Non-pigmented ciliary epithelial cell (primary cell): ENCODE measurements at regions not wholly inside any gene's neighbourhood (a gene's known extent, or its start where the extent isn't known, plus 50 kb on each side); places are given as distances from the start of the nearest gene placed in this dataset.

Source experiments
- DNase-seq: peaks from one replicate; pipeline ENCODE4 v3.0.0-alpha.2; 2010; ENCODE audit warnings: low read depth

DNA sequence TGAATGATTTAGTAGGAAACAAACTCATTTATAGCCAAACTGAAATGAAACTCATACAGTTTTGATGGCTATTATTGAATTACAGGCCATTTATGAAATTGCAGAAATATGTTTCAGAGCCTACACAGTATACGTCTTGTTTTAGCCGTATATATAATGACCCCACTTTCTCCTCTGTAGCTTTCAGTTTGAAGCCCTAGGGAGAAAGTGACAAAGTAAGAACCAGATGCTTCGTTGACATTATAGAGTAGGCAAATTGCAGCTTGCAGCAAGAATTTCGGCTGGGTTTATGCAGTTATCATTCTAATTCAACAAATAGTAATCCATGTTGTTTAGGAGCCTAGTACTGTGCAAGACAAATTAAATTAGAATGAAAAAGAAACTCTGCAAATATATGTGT is 836.3 kb upstream of the ADGRL4 start:
- DNase-seq: no peak

DNA sequence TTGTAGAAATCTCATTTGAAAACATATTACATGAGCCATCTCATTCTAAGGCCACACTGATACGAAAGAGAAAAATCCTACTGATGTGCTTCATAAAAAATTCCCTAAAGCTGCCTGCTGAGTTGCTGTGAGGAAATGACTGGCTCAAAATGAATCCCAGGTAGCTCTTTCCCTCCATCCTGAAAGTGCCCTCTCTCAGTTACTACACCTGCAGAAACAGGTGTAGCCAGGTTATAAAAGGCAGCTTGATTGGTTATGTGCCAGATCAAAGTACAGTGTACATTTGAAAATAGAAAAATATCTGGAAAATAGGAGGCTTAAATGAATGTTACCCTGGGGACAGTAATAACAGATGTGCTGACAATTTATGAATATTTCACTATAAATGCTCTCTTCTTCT is 833.4 kb upstream of the ADGRL4 start:
- no peak for DNase-seq

DNA sequence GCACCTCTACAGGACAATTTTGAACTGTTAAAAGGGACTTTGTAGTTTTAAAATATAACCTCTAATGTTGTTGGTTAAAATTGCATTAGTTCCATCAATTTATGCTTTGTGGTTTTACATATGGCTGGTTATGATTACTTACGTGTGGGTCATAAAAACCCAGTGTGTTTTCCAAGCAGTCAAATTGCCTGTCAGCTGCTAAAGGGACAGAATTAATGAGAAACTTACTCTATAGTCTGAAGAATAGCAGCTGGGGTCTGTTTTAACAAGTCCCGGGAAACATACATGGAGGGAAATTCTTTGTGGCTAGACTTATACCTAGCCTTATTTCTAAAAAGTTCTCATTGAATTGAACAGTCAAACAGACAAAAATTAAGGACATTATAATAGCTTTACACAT is 820.9 kb upstream of the ADGRL4 start:
- no peak for DNase-seq

DNA sequence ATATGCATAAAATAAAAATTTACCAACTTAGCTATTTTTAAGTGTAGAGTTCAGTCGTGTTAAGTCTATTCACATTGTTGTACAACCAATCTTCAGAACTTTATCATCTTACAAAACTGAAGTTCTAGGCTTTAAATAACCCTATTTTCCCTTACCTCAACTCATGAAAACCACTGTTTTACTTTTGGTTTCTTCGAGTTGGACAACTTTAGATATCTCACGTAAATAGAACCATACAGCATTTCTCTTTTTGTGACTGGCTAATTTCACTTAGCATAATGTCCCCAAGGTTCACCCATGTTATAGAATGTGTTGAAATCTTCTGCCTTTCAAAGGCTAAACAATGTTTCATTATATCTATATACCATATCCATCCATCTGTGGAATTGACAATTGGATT is 819.0 kb upstream of the ADGRL4 start:
- DNase-seq: no peak

DNA sequence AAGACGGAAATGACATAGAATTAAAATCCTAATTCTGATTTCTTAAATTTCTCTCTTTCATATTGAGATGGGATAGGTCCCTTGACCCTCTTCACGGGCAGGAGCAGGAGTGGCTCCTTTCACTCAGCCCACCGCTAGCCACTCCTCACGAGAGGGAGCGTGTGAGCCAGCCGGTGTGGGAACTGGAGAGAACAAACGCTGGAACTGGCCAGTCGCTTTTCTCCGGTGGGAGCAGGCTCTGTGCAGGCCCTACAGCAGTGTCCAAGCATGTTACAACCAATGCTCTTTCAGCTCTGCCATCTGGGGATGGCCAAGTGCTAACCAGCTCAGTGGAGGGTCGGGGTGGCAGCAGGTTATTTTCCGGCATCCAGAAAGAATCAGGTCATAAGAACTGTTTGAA is 815.5 kb upstream of the ADGRL4 start:
- DNase-seq: no peak

DNA sequence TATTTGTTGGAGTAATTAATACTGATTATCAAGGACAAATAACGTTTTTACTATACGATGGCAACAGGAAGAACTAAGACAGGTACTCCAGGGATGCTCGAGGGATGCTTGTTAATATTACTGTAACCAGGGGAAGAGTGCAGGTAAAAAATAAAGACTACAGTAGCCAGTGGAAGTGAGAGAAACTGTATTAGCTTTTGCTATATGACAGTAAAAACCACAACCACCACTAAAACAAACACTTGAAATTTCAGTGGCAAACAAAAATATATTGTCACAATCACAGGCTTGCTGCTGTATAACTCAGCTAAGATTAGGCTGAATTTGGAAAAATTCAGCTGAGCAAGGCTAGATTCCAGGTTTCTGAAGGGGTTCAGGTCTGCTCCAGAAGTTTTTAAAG is 812.6 kb upstream of the ADGRL4 start:
- no peak for DNase-seq

DNA sequence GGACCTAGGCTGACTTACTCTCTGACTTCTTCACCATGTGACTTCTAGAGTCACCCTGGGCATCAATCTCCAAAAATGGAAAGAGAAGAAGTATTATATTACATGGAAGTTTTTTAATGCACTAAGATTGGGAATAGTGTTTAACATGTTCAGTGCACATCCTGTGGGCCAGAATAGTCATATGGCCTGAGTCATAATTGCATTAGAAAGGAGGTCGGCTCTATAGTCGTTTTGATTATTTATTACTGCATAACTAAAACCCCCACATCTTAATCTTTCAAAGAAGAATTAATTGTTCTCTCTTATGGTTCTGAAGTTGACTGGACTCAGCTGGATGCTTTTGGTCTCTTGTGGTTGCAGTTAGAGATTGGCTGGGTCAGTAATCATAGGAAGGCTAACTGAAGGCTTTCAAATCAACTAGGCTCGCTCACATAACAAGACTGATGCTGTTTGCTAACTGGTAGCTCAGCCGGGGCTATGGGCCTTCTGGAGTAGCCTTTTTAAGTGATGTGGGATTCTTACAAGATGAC is 810.6 kb upstream of the ADGRL4 start:
- no peak for DNase-seq

DNA sequence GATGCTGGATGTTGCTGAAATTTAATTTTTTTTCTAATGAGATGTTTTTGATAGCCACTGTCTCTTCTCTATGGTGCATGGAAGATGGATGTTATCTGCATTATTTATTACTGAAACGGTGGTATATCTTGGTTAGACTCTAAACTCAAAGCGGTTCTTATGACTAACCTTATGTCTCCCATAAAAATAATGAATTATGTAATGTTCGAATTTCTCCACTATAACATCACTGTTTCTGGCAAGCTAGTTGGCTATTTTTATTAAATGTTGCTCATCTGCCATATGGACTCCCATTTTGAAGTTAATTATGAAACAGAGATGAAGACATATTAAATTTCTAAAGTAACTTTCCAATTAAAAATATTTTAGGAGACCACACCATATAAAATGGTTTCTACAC is 808.6 kb upstream of the ADGRL4 start:
- no peak for DNase-seq

DNA sequence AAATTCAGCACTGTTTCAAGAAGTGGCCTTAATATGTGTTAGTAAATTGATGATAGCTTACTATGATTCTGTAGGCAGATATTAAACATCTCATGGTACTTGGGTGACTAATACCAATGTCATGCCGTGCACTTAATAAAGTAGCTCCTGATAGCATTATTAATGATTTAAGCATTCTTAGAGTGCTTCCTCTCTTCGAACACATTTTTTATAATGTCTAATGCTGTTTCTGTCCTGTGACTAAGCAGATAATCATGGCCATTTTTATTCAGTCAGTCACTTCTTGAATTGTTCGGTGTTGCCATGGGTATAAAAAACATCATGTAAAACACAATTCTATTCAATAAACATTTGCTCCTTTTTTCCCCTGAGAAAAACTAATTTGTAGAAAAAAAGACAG is 804.6 kb upstream of the ADGRL4 start:
- DNase-seq: peak; percentile 49

DNA sequence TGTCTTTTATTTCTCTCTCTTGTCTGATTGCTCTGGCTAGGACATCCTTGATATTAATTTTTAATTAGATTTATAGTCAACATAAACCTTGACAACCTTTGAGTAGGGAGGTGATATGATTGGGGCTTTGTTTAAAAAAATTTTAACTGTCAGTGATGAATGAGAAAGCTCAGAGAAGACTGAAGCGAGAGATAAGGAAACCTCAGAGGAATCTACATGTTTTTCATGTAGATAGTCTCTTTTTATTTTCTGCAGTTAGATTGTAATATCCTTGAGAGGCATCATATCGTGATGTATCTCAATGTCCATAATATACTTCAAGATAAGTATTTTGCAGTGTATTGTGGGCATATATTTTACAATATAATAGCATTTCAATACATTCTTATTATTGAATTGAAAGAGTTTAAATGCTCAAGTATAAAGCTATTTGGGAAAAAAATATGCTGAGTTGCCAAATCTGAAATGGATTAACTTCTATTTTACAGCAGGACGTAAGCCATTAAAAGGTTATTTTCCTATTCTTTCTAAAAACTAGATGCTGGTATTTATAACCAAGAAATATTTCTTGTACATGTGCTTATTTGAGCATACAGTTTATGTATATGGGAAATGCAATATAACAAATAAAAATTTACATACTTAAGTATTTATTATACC is 802.4 kb upstream of the ADGRL4 start:
- no peak for DNase-seq

DNA sequence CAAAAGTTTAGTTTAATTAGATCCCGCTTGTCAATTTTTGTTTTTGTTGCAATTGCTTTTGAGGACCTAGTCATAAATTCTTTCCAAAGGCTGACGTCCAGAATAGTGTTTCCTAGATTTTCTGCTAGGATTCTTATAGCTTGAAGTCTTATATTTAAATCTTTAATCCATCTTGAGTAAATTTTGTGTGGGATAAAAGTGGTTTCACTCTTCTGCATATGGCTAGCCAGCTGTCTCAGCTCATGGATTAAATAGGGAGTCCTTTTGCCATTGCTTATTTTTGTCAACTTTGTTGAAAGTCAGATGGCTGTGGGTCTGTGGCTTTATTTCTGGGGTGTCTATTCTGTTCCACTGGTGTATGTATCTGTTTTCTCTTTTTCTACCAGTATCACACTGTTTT is 801.3 kb upstream of the ADGRL4 start:
- DNase-seq: no peak

DNA sequence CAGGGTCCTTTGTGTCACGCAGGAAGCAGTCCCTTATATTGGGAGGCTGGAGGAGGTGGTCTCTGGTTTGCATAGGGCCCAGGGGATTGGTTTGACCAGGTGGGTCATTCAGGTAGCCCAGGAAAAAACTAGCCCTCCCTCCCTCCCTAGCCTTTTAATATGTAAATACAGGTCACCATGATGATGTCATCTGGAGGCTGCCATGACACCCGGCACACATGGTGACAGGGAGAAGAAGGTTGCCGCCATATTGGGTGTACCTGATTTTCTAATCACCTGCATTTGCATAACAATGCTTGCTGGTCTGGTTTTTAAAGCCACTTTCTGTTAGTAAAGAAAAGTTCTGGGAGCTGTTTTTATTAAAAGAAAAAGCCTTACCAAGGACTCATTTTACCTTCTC is 791.0 kb upstream of the ADGRL4 start:
- DNase-seq: no peak

DNA sequence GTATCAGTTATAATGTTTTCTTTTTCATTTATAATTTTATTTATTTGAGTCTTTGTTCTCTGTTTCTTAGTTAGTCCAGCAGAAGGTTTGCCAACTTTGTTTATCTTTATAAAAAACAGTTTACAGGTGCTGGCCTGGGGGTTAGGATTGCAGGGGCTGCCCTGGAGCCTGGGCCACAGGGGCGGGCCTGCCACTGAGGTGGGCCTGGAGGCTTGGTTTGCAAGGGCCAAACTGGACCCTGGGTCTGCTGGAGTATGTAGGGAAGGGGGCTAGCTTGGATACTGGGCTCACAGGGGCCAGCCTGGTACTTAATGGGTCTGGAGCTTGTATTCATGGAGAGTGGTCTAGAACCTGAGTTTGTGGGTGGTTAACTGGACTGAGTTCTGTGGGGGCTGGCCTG is 789.9 kb upstream of the ADGRL4 start:
- DNase-seq: no peak

DNA sequence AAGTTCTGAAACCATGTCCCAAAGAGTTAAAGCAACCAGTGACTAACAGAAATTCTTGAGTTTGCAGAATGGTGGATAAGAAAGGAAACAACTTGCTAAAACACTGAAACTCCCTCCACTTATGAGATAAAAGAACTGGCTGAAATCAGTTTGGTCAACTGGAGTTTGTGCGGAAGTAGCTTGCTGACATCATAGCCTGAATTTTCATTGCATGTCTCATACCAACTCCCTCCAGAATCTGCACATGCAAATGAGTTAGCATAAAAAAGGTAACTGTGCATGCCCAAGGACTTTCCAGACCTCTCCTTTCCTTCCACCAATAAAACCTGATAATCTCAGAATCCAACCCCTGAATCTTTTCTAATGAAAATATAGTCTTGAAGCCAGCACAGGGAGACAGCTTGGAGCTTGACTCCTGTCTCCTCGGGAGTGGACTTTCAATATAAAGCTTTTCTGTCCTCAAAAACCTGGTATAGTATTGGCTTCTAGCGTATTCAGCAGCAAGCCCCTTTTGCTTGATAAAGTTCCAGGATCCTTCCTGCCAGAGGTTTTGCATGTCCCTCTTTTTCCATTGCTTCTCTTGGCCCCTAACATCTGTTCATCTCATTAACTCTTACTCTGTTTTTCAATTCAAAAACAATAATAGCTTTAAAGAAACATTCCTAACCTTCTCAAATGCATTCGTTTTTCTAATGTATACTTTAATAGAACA is 785.8 kb upstream of the ADGRL4 start:
- DNase-seq: no peak

DNA sequence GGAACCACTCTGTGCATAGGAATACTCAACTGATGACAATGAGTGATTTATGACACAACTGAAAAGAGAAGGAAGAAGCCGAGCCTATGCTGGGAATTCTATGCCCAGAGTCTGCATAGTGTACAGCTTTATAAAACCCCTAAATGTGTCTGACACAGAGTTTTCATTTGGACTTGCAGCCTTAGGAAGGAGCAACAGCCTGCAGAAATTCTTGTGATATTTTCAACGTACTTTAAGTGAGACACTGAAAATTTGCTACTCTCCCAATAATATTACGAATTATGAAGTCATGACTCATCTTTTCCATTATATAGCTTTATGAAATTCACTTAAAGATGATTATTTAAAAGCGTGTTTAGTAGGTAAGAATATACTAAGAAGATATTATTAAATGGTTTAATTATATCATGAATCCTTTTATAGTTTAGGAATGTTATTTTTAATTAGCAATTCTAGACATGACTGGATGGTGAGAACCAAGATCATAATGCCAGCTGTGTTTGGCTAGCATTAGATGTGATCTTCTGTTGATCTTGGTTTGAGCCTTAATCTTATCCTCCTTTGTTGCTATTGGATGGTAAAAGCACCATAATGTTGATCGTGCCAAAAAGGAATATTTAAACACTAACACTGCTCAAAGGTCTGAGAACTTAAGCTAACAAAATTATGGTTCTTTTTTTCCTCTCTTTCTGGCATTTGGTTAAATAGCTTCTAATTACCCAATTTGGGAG is 785.1 kb upstream of the ADGRL4 start:
- DNase-seq: no peak

DNA sequence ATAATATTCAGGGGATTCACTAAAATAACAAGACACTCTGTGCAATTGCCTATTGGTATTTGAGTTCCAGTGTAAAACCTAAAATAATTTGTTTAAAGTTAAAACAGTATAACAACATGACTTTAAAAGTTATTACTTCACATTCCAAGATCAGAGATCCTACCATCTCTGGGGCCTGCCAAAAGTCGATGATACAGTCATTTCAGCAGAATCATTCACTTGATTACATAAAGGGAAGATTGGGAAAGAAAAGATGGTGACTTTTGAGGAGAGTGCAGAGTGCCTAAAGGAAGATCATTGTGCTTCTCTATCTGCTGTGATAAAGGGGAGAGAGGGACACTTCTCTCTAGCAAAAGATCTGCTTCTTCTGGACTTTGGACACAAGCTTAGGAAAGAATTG is 784.4 kb upstream of the ADGRL4 start:
- DNase-seq: no peak

DNA sequence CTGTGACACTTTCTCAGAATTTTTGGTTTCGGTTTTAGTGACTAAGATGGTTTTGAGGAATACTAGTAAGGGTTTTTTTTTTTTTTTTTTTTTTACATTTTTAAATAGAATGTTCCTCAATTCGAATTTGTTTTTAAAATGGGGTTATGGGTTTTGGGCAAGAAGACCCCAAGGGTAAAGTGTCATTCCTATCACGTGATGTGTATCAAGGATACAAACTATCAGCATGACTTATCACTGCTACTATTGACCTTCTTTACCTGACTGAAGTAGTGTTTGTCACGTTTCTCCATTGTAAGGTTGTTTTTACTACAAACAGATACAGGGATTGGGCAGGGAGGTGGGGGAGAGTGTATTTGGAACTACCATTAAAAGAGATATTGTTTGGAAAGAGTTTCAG is 781.1 kb upstream of the ADGRL4 start:
- no peak for DNase-seq

DNA sequence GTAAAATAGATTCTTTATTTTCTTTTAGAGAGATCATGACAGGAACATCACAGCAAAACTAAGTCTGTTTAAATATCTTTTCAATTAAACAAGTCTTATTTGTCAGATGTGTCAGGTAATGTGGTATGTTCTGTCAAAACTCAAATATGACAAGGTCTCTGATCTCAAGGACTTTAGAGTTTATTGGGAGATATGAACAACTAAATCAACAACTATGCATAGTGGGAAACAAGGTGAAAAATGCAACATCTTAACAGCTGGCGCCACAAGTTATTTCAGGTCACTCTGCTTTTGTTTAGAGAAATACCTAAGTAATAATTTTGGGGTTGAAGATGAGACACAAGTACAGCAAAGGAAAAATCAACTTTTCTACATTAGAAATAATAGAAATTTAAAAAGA is 779.4 kb upstream of the ADGRL4 start:
- DNase-seq: no peak

DNA sequence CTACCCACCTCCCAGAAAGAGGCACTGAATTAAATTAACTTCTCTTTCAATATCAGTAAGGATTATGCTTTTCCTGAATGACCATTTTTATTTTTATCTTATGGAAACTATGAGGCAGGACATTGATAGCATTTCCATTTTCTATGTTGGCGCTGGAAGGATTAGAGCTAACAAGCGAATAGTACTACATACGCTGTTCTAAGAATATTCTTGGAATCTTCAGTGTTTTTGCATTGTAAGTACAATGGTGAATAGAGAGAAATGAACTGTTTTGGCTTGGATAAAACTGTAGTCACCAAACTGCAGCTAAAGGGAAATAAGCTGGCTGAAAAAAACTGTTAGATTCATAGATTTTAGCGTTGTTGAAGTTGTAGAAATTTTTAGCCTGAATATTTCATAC is 779.0 kb upstream of the ADGRL4 start:
- DNase-seq: no peak

DNA sequence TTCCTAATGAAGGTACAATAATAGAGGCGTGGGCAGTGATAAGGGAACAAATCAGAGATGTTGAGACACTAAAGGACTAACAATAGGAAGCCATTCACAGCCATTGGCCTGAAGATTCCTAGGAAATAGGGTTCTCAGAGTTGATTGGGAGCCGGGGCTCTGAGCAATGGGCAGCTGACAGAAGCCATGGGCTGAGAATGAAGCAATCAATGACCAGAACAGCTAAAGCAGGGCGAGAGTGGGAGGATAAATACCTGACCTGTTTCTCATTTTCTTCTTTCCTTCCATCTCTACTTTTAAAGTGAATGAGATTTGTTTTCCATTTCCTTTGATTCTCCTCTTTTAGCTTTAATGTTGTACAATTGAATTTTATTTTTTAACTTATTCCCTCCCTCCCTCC is 774.7 kb upstream of the ADGRL4 start:
- no peak for DNase-seq

DNA sequence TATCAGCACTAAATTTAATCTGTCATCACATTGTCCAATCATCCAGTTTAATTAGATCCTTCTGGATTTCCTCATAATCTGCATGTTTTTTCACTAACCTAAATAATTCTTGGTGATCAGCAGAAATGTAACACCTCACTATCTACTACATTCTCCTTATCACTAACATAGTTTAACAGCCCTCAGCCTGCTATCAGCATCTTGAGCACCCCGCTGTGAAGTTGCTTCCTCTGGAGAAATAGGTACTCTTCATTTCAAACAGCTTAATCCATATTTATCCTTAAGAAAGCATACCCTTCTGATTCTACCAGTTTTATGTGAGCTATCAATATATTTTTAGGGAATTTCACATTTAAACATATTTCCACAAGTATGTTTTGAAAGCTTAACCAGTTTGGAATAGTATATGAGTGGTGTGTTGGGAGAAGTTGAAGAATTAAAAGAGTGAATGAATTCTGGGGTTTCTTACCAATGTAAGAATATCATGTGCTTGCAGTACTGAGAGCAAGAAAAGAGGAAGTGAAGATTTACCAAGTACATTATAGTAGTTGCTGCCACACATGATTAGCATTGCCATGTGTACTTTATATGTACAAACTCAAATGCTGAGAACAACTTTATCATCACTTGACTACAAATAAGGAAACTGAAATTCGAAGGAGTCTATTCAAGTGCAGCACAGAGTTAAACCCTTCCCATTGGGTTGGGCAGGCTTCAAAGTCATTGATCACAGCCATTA is 771.1 kb upstream of the ADGRL4 start:
- DNase-seq: no peak

DNA sequence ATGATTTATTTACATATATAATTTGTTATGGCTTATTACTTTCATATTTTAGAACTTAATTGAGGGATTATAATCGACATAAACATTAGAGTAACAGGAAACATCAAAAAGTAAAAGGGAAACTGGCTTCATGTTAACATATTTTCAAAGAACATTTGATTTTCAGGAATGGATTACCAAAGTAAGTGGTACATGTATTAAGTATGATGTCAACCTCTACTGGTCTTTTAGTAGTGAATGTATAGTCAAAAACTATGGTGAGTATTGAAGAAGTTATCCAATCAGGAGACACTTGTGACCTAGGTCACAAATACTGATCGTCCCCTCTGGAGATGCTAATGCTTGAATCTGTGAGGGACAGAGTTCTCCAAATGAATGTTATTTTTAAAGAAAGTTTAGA is 768.9 kb upstream of the ADGRL4 start:
- no peak for DNase-seq

DNA sequence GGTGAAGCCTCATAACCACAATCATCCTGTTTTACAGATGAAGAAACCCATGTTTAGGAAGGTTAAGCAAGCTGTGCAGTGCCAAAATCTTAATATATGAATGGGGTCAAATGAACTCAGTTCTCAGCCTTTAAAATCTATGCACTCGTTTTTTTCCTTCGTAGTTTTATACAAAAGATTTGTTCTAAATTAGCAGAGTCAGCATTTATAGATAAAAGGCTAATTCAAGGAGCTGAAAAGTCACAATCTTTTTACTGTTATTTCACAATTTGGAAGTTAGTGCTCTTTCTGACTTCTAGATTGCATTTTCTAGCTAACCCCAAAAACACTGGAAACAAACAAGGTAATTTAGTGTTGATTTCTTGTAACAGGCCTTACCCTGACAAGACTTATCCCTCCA is 766.9 kb upstream of the ADGRL4 start:
- no peak for DNase-seq
